ENCODE measurements at regions not wholly inside any gene's neighbourhood (a gene's known extent, or its start where the extent isn't known, plus 50 kb on each side); places are given as distances from the start of the nearest gene placed in this dataset.

GRCh38 chr5:133739181-133739780 is 126.9 kb upstream of the FSTL4 start:
- Histone ChIP-seq H3K4me1 (ENCODE audit: low read length) (peaks cover 25% of the 10 kb centered on the region), H3K4me3 (ENCODE audit: low read length) (no peak overlapping the region), H3K79me2 (ENCODE audit: low read length) (no peaks in the 10 kb centered on the region), H3K27me3 (ENCODE audit: low read depth, low read length) (no peaks in the 10 kb centered on the region), H3K9me3 (ENCODE audit: insufficient read depth, low read length) (no peaks in the 10 kb centered on the region), H2AFZ (ENCODE audit: low read depth, low read length) (no peak overlapping the region), H3K36me3 (replicated peaks; ENCODE audit: low read depth, low read length) (no peaks in the 10 kb centered on the region), H3K27ac (ENCODE audit: low read length) (no peak overlapping the region), H4K20me1 (ENCODE audit: insufficient read depth, low read length) (no peaks in the 10 kb centered on the region), H3K9ac (ENCODE audit: low read length) (no peak overlapping the region), H3K4me2 (ENCODE audit: low read length) (no peak overlapping the region)
- TF ChIP-seq EZH2phosphoT487 (IDR thresholded peaks at IDR 0.05; ENCODE audit: low read depth) (no peak), CTCF (IDR thresholded peaks at IDR 0.05; ENCODE audit: low read depth, low read length) (no peak)

GRCh38 chr5:133738271-133738670 is 125.9 kb upstream of the FSTL4 start:
- Histone ChIP-seq H3K36me3 (replicated peaks; ENCODE audit: low read depth, low read length) (no peaks in the 10 kb centered on the region), H3K4me3 (ENCODE audit: low read length) (no peak overlapping the region), H3K27me3 (ENCODE audit: low read depth, low read length) (no peaks in the 10 kb centered on the region), H2AFZ (ENCODE audit: low read depth, low read length) (no peak overlapping the region), H3K79me2 (ENCODE audit: low read length) (no peaks in the 10 kb centered on the region), H3K9ac (ENCODE audit: low read length) (no peak overlapping the region), H3K9me3 (ENCODE audit: insufficient read depth, low read length) (no peaks in the 10 kb centered on the region), H3K4me2 (ENCODE audit: low read length) (no peak overlapping the region), H3K27ac (ENCODE audit: low read length) (no peak overlapping the region), H3K4me1 (ENCODE audit: low read length) (peaks cover 15% of the 10 kb centered on the region), H4K20me1 (ENCODE audit: insufficient read depth, low read length) (no peaks in the 10 kb centered on the region)
- TF ChIP-seq CTCF (IDR thresholded peaks at IDR 0.05; ENCODE audit: low read depth, low read length) = no peak
- TF ChIP-seq EZH2phosphoT487 (IDR thresholded peaks at IDR 0.05; ENCODE audit: low read depth) = no peak

- no peak for TF ChIP-seq EZH2phosphoT487 (IDR thresholded peaks at IDR 0.05; ENCODE audit: low read depth)
- TF ChIP-seq CTCF (IDR thresholded peaks at IDR 0.05; ENCODE audit: low read depth, low read length) = no peak
- no peaks in the 10 kb centered on the region for H3K27me3 ChIP-seq (ENCODE audit: low read depth, low read length)
- H3K4me3 ChIP-seq (ENCODE audit: low read length) = no peak overlapping the region
- no peak overlapping the region for H2AFZ ChIP-seq (ENCODE audit: low read depth, low read length)
- no peak overlapping the region for H3K9ac ChIP-seq (ENCODE audit: low read length)
- H4K20me1 ChIP-seq (ENCODE audit: insufficient read depth, low read length) = no peaks in the 10 kb centered on the region
- no peaks in the 10 kb centered on the region for H3K4me1 ChIP-seq (ENCODE audit: low read length)
- no peak overlapping the region for H3K27ac ChIP-seq (ENCODE audit: low read length)
- no peaks in the 10 kb centered on the region for H3K79me2 ChIP-seq (ENCODE audit: low read length)
- H3K36me3 ChIP-seq (replicated peaks; ENCODE audit: low read depth, low read length) = no peaks in the 10 kb centered on the region
- no peak overlapping the region for H3K4me2 ChIP-seq (ENCODE audit: low read length)
- no peaks in the 10 kb centered on the region for H3K9me3 ChIP-seq (ENCODE audit: insufficient read depth, low read length)
These were observed 124.2 kb upstream of the FSTL4 start for GRCh38 chr5:133736512-133736911.

- Histone ChIP-seq H2AFZ (ENCODE audit: low read depth, low read length) (no peak overlapping the region), H3K36me3 (replicated peaks; ENCODE audit: low read depth, low read length) (no peaks in the 10 kb centered on the region), H4K20me1 (ENCODE audit: insufficient read depth, low read length) (no peaks in the 10 kb centered on the region), H3K27ac (ENCODE audit: low read length) (no peak overlapping the region), H3K9ac (ENCODE audit: low read length) (no peak overlapping the region), H3K4me2 (ENCODE audit: low read length) (no peak overlapping the region), H3K9me3 (ENCODE audit: insufficient read depth, low read length) (no peaks in the 10 kb centered on the region), H3K79me2 (ENCODE audit: low read length) (no peaks in the 10 kb centered on the region), H3K4me3 (ENCODE audit: low read length) (no peak overlapping the region), H3K4me1 (ENCODE audit: low read length) (no peaks in the 10 kb centered on the region), H3K27me3 (ENCODE audit: low read depth, low read length) (no peaks in the 10 kb centered on the region)
- TF ChIP-seq EZH2phosphoT487 (IDR thresholded peaks at IDR 0.05; ENCODE audit: low read depth) (no peak), CTCF (IDR thresholded peaks at IDR 0.05; ENCODE audit: low read depth, low read length) (no peak)
These were observed 123.0 kb upstream of the FSTL4 start for GRCh38 chr5:133735346-133735745.

Measured in OCI-LY3 (cell line).